Fibroblast of villous mesenchyme (primary cell): ENCODE measurements at regions not wholly inside any gene's neighbourhood (a gene's known extent, or its start where the extent isn't known, plus 50 kb on each side); places are given as distances from the start of the nearest gene placed in this dataset.
"Not testable (repeated sequence)": the region's sequence is repeated elsewhere in the genome, so short reads cannot be mapped to it uniquely, and the experiment has no call there.

Experiments used
- DNase-seq: peaks from one replicate; pipeline ENCODE4 v3.0.0-alpha.2; 2010; ENCODE audit warnings: low read depth
- H3K4me3 ChIP-seq: 2 replicates; pipeline ENCODE4 v1.5.1; 2011; ENCODE audit warnings: low read depth, mild to moderate bottlenecking, low read length
- CTCF ChIP-seq: IDR thresholded peaks from 2 replicates; pipeline ENCODE4 v1.5.1; 2012; ENCODE audit warnings: low read depth, mild to moderate bottlenecking, low read length; ENCODE audit not compliant: insufficient read depth

DNA sequence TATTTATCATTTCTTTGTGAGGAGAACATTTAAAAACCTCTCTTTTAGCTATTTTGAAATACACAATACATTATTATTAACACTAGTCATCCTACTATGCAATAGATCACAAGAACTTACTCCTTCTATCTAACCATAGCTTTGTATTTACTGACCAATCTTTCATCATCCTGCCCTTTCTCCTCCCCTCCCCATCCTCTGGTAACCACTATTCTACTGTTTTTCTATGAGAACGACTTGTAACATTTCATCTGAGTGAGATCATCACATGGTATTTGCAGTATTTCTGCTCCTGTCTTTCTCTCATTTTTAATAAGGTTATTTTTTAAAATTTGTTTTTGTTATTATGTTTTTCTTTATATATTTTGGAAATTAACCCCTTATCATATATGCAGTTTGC, 331.8 kb downstream of the TEX13C start:
- no peak for DNase-seq
- no peak overlapping the region for H3K4me3 ChIP-seq
- TF ChIP-seq CTCF: no peak

DNA sequence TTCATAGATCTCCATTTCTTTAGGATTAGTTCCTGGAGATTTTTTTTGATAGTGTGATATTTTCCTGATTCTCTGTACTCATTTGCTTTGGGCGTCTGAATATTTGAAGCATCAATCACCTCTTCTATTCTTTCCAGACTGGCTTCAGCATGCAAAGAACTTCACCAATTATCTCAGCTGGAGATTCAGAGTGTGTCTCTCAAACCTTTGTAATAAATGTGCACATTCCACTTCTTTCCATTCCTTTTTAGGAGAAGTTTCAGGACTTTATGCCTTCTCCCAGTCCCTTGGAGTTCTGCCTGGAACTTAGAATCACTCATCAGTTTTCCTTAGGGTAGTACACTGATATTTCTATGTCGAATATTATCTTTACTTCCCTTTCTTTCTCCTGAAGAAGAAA, 334.8 kb downstream of the TEX13C start:
- TF ChIP-seq CTCF: no peak
- DNase-seq: no peak
- H3K4me3 ChIP-seq: no peak overlapping the region

- TF ChIP-seq CTCF: no peak
- no peak for DNase-seq
- no peak overlapping the region for H3K4me3 ChIP-seq
These were observed 354.1 kb downstream of the TEX13C start for GRCh38 chrX:125673758-125674157.

- TF ChIP-seq CTCF: no peak
- no peak overlapping the region for H3K4me3 ChIP-seq
These were observed 358.6 kb downstream of the TEX13C start for GRCh38 chrX:125678258-125678657.

GRCh38 chrX:125680366-125680765, 360.7 kb downstream of the TEX13C start:
- no peak for TF ChIP-seq CTCF
- DNase-seq: no peak
- no peak overlapping the region for H3K4me3 ChIP-seq

More at GRCh38 chrX:125678258-125678657, 358.6 kb downstream of the TEX13C start:
- DNase-seq: no peak

DNA sequence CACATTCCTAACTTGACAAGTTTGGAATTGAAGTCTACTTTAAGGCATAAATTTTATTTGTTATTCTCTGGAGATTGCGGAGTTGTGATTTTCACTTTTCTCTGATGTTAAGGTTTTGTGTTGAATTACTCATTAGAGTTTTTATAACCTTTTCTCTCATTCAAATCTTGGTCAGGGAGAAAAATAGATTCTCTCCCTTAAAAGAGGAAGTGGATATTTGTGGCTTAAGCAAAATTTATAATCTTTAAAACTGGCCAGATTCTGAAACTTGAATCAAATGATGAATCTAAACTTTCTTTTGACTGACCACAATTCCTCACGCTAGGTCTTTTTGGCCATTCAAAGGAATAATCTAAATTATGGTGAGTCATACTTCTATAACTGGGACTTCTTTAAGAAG, 361.4 kb downstream of the TEX13C start:
- no peak for TF ChIP-seq CTCF
- no peak for DNase-seq
- no peak overlapping the region for H3K4me3 ChIP-seq

GRCh38 chrX:125681507-125681906, 361.8 kb downstream of the TEX13C start:
- TF ChIP-seq CTCF: no peak
- DNase-seq: no peak
- no peak overlapping the region for H3K4me3 ChIP-seq

- H3K4me3 ChIP-seq, DNase-seq: not testable (repeated sequence)
These were observed 370.9 kb downstream of the TEX13C start for GRCh38 chrX:125690522-125690921.
